Fibroblast of skin of scalp (primary cell): ENCODE measurements at regions not wholly inside any gene's neighbourhood (a gene's known extent, or its start where the extent isn't known, plus 50 kb on each side); places are given as distances from the start of the nearest gene placed in this dataset.

Experiments
- DNase-seq: peaks from one replicate; pipeline ENCODE4 v3.0.0-alpha.2; 2013

DNA sequence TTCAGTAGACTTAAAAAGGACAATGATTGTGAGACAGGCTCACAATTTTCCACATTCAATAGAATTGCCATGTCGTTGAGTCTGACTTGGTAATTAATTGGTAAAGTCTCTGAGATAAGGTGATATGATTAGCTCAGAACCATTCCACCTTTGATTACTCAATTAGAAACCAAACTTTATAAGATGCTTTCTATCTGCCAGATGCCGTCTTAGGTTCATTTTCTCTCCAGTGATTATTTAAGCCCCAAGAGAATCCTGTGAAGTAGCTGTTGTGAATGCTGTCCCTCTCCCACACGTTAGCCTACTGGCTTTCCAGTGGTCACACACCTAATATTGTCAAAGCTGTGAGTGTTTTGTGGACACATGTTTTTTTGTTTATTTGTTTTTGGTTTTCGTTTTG, 528.9 kb upstream of the ZNF462 start:
- DNase-seq = no peak

GRCh38 chr9:106339882-106340281, 523.1 kb upstream of the ZNF462 start:
- DNase-seq = no peak

DNA sequence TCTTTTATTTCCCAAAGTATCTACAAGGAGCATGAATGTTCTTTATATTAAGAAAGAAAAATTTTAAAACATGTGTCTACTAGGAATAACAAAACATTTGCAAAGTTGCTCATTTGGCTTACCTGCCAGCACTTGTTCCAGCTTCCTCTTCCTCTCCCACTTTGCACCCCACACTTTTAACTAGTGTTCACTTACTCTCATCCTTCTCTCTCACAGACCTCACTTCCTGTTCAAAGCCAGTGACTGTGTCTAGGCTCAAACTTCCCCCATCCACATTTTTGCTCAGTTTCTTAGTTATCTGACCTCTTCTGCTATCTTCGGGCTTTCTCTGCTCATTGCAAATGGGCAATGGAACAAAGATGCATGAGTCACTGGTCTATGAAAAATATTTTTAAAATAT, 512.2 kb upstream of the ZNF462 start:
- DNase-seq = no peak

DNA sequence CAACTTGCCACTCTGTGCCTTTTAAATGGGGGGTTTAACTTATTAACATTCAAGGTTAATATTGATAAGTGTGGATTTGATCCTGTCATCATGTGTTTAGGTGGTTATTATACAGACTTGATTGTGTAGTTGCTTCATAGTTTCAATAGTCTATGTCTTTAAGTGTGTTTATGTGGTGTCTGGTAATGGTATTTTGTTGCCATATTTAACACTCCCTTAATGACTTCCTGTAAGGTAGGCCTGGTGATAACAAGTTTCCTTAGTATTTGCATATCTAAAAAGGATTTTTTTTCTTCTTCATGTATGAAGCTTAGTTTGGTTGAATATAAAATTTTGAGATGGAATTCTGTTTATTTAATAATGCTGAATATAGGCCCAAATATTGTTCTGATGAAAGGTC, 506.0 kb upstream of the ZNF462 start:
- no peak for DNase-seq

DNA sequence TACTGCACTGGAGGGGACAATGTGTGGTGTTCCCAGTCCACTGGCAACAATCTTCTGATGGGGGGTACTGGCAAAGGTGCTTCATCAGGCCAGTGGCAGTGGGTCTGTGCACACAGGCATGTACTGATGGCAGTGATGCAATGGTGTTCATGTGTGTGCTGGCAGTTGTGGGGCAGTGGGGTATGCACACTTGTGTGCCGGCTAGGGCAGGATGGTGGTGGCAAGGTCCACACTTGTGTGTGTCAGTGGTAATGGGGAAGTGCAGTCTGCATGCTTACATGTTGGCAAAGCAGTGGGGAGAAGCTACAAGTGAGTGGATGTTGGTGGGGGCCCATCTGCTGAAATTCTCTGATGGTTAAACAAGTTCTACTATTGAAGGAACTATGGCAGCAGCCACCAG, 504.6 kb upstream of the ZNF462 start:
- no peak for DNase-seq

- DNase-seq = no peak
These were observed 486.3 kb upstream of the ZNF462 start for GRCh38 chr9:106376689-106377088.

GRCh38 chr9:106383072-106383471, 479.9 kb upstream of the ZNF462 start:
- no peak for DNase-seq

DNA sequence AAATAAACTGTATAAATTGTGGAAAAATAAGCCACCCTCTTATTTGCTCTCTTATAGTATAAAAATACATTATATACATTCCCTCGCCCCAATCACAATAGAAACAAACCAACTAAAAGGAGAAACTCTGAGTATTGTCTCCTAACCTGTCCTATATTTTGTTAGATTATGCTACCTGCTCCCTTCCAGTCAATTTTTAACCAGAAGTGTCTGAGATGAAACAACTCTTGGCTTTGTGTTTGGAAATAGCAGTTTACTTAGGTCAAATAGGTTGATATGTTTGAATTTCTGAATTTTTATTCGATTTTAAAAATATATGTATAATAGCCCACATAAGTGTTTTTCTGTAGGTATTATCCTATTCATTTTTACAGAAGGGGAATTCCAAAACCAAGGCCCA, 475.0 kb upstream of the ZNF462 start:
- no peak for DNase-seq

GRCh38 chr9:106393226-106393625, 469.7 kb upstream of the ZNF462 start:
- no peak for DNase-seq

DNA sequence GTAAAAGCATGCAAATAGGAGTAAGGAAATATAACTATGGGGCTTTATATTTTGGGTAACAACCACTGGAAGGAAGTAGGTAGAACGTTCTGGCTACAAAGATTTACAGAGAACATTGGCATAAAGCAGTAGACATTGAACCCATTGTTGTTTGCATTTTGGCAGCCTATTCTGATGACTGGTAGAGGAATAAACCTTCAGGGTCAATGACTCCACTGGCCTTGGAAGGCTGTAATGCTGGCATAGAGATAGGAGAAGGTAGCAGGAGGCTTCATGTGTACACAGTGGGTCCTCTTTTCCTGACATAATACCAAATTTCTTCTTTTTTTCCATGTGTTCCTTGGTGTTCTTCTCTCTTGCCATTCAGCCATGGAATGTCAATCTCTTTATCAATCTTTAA, 462.8 kb upstream of the ZNF462 start:
- DNase-seq = no peak

DNA sequence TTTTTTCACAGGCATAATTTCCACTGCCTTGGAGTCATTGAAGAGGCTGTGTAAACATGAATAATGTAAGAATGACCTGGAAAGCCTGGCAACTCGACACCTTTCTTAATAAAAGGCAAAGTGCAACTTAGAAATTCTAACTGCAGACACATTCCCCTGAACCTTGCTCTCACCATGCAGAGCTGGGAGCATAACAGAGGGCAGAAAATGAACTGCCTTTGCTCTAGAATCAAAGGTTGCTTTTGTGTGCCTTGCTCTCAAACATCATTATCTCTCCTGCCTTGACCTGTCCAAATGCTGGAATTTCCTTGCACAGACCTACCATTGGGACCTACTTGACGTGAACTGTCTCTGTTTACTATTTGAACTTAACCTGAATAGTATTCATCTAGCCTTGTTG, 462.0 kb upstream of the ZNF462 start:
- DNase-seq = no peak

DNA sequence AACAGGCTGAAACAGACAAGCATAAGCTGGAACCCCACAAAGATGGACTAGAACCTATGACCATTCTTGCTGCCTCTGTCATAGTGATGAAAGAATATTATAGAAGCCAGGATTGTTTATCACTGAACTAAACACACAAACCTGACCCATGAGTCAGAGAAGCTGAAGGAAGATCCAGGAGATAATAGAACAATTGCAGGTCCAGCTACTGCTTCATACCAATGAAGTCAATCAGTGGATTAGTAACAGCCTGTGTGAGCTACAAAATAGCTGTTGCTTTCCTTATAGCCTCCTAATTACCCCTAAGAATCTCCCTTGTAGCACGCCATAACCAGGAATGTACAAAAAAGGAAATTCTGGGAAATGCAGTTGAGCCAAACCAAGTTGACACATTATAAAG, 459.9 kb upstream of the ZNF462 start:
- DNase-seq = peak; percentile 58

GRCh38 chr9:106404137-106404536, 458.8 kb upstream of the ZNF462 start:
- DNase-seq = no peak

- peak; percentile 50 for DNase-seq
These were observed 457.0 kb upstream of the ZNF462 start for GRCh38 chr9:106405871-106406435.

- DNase-seq = no peak
These were observed 448.9 kb upstream of the ZNF462 start for GRCh38 chr9:106414042-106414441.

GRCh38 chr9:106417685-106418084, 445.3 kb upstream of the ZNF462 start:
- DNase-seq = no peak

- DNase-seq = peak; percentile 79
These were observed 443.1 kb upstream of the ZNF462 start for GRCh38 chr9:106419829-106420228.

DNA sequence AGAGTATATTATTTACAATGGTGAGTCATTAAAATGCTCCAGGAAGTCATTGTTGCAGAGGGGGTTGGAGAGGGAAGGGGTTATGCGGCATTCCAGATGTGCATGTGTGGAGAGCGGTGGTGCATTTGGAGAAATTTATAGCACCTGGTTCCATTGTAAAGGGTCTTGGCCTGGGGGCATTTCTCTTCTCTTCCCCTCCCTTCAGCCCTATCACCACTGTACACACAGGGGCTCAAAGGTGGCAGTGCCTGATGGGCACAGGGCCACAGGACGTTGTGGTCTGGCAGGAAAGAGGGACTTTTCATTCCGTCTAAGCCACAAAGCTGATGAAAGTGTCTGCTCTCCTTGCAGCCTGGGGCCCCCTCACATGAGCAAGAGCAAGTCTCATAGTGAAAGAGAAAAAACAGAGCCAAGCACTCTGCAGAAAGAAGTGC, 442.4 kb upstream of the ZNF462 start:
- DNase-seq = peak; percentile 89

DNA sequence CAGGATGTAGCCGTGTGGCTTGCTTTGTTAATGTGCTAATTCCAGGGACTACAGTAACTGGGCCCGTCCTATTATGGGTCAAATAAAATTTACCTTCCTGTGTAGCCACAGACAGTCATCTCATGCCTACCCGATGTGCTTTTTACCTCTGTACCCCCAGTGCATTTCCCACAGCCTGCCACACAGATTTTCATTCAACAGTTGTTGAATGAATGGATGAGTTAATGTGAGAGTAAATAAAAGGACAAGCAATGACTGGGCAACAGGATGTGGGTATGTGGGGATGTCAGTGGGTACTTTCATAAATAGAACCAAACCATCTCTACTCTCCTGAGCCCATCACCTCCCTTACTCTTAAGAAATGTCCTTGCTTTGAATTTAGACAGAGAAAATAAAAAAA, 441.2 kb upstream of the ZNF462 start:
- DNase-seq = no peak

DNA sequence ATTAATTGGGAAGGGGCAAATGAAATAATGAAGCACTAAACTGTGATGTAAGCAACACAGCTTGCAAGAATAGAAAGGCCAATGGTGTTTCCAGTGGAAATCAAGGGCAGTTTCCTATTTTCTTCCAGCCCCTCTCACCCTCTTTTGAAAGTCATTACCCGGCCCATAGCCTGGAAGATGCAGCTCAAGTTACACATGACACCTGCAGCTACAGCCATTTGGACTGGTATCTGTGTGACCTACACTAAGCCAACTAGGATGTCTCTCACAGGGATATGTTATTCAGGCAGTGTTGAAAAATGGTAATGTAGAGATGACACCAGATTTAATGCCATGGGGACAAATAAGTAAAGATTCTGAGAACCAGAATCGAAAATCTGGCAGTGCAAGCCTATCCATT, 439.4 kb upstream of the ZNF462 start:
- DNase-seq = no peak

DNA sequence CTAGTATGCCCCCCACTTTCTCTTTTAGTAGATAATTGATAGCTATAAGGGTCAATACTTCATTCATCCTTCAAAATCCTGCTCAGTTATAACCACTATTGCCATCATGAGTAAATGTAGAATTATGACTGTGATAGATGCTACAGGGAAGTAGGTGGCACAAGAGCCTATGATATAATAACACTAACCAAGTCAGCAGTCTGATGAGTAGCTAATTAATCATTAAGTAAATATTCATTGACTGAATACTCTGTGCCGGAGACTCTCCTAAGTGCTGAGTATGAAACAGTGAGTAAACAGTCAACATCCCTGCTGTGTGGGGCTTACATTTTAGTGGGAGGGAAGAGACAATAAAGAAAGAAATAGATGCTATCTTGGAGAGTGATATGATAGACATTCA, 430.3 kb upstream of the ZNF462 start:
- DNase-seq = no peak

- DNase-seq = peak; percentile 57
These were observed 424.0 kb upstream of the ZNF462 start for GRCh38 chr9:106438928-106439327.

DNA sequence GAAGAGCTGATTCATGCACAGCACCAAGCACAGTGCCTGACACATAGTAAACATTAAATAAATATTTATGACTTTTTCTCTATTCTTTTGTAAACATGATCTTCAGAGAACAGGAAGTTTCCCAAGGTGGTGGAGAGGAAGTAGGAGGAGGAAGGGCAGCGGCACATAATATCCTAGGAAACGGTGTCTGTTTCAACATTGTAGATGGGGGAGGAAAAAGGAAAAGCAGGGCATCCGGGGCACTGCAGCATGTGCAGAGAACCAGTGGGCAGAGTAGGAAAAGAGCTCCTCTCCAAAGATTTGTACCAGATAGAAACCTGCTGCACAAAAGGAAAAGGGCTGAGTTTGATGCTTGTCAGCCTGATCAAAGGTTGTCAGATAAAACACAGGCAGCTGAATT, 421.7 kb upstream of the ZNF462 start:
- no peak for DNase-seq

DNA sequence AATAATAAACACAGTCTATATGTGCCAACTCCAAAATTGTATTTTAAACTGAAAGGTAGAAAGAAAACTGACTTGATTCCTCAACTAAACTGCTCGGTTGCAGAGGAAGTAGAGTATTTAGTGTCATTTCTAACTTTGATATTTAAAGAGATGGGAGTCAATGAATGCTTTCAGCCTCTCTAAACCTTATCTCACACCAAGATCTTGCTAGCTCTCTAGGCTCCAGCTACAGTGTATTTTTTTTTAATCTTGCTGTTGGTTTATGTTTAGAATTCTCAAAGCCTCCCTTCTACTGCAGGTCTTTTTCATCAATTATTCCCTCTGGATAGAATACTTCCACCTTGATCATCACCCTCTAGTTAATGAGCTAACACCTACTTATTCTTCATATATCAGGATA, 419.4 kb upstream of the ZNF462 start:
- DNase-seq = no peak

DNA sequence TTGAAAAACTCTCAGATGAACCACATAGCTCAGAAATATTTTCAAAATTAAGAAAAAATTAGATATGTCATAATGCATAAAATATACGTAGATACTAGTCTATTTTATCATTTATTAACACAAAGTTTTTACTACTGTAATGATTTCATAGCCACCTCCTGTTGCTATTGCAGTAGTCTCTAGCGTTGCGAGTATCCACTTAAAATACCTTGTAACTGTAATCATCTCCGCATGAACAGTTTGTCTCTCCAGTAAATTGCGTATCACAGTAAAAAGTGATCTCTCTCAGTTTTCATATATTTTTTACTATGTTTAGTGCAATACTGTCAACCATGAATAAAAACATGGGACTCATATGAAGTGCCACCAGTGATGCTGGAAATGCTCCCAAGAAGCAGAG, 417.9 kb upstream of the ZNF462 start:
- DNase-seq = no peak
